GM23338 (cell line): ENCODE measurements at regions not wholly inside any gene's neighbourhood (a gene's known extent, or its start where the extent isn't known, plus 50 kb on each side); places are given as distances from the start of the nearest gene placed in this dataset.

Source experiments
- ATAC-seq: fragments of 200-7000 bp; cut with Tn5 transposase; 3 replicates; pipeline ENCODE4 v1.9.1; 2020
- DNase-seq: peaks from one replicate; pipeline ENCODE4 v3.0.0-alpha.2; 2015; ENCODE audit warnings: low spot score
- H2AFZ ChIP-seq: fragments of 200-600 bp; sonication (generic); 2 replicates; pipeline ENCODE4 v1.8.0; 2016; ENCODE audit warnings: antibody characterized with exemption, mild to moderate bottlenecking, moderate library complexity
- H3F3A ChIP-seq: fragments of 200-600 bp; sonication (generic); replicated peaks from 2 replicates; pipeline ENCODE4 v1.8.0; 2017; ENCODE audit warnings: antibody characterized with exemption, mixed run types, low read depth
- H3K27ac ChIP-seq: fragments of 200-600 bp; sonication (generic); 2 replicates; pipeline ENCODE4 v1.6.1; 2016; ENCODE audit warnings: low read depth
- H3K27me3 ChIP-seq: fragments of 200-600 bp; sonication (generic); 2 replicates; pipeline ENCODE4 v1.8.0; 2016; ENCODE audit warnings: mild to moderate bottlenecking, mixed run types, moderate library complexity; ENCODE audit not compliant: insufficient read depth
- H3K36me3 ChIP-seq: fragments of 200-600 bp; sonication (generic); 2 replicates; pipeline ENCODE4 v1.8.0; 2016; ENCODE audit warnings: mild to moderate bottlenecking; ENCODE audit not compliant: insufficient read depth
- H3K4me1 ChIP-seq: fragments of 200-600 bp; sonication (generic); 2 replicates; pipeline ENCODE4 v1.8.0; 2016; ENCODE audit warnings: mild to moderate bottlenecking, moderate library complexity; ENCODE audit not compliant: insufficient read depth
- H3K4me2 ChIP-seq: fragments of 200-600 bp; sonication (generic); 2 replicates; pipeline ENCODE4 v1.7.1; 2017; ENCODE audit warnings: mixed run types
- H3K4me3 ChIP-seq: fragments of 200-600 bp; sonication (generic); 2 replicates; pipeline ENCODE4 v1.6.1; 2016; ENCODE audit warnings: mixed run types
- H3K79me2 ChIP-seq: fragments of 200-600 bp; sonication (generic); replicated peaks from 2 replicates; pipeline ENCODE4 v1.8.0; 2017; ENCODE audit warnings: mild to moderate bottlenecking; ENCODE audit not compliant: insufficient read depth
- H3K9me2 ChIP-seq: fragments of 200-600 bp; sonication (generic); 2 replicates; pipeline ENCODE4 v1.8.0; 2017; ENCODE audit not compliant: insufficient read depth
- H4K20me1 ChIP-seq: fragments of 200-600 bp; sonication (generic); replicated peaks from 2 replicates; pipeline ENCODE4 v1.8.0; 2017; ENCODE audit warnings: mild to moderate bottlenecking; ENCODE audit not compliant: insufficient read depth
- H3K27ac Mint-ChIP-seq: 2 replicates; pipeline ENCODE4 v1.8.0; 2020; ENCODE audit warnings: inconsistent platforms, mild to moderate bottlenecking, moderate library complexity, mixed read lengths
- H3K27me3 Mint-ChIP-seq: 3 replicates; pipeline ENCODE4 v1.8.0; 2022; ENCODE audit warnings: low read depth, mild to moderate bottlenecking, moderate library complexity, mixed read lengths, inconsistent platforms; ENCODE audit not compliant: insufficient read depth, poor library complexity
- H3K36me3 Mint-ChIP-seq: 3 replicates; pipeline ENCODE4 v1.8.0; 2021; ENCODE audit warnings: low read depth, mild to moderate bottlenecking, inconsistent platforms, moderate library complexity, mixed read lengths
- H3K4me1 Mint-ChIP-seq: 3 replicates; pipeline ENCODE4 v1.8.0; 2020; ENCODE audit warnings: mild to moderate bottlenecking, inconsistent platforms, mixed read lengths
- H3K4me3 Mint-ChIP-seq: 3 replicates; pipeline ENCODE4 v1.8.0; 2021; ENCODE audit warnings: moderate library complexity, mild to moderate bottlenecking, inconsistent platforms, mixed read lengths
- H3K9me3 Mint-ChIP-seq: 3 replicates; pipeline ENCODE4 v1.8.0; 2020; ENCODE audit warnings: moderate library complexity, mild to moderate bottlenecking, inconsistent platforms, mixed read lengths
- EZH2 ChIP-seq: fragments of 200-600 bp; sonication (generic); IDR thresholded peaks from one replicate; pipeline ENCODE4 v1.8.0; 2017; ENCODE audit warnings: antibody characterized with exemption, mild to moderate bottlenecking, low read depth; ENCODE audit not compliant: unreplicated experiment
- EZH2phosphoT487 ChIP-seq: fragments of 200-600 bp; sonication (generic); IDR thresholded peaks from one replicate; pipeline ENCODE4 v1.8.1; 2018; ENCODE audit warnings: antibody characterized with exemption; ENCODE audit not compliant: unreplicated experiment
- JUNB ChIP-seq: IDR thresholded peaks from one replicate; pipeline ENCODE4 v1.6.1; 2016; ENCODE audit warnings: antibody characterized with exemption; ENCODE audit not compliant: unreplicated experiment
- NANOG ChIP-seq: IDR thresholded peaks from 2 replicates; pipeline ENCODE4 v1.6.1; 2016; ENCODE audit warnings: antibody characterized with exemption, borderline replicate concordance
- POLR2AphosphoS5 ChIP-seq: IDR thresholded peaks from 2 replicates; pipeline ENCODE4 v1.6.1; 2016; ENCODE audit warnings: antibody characterized with exemption, low read depth
- STAT1 ChIP-seq: IDR thresholded peaks from one replicate; pipeline ENCODE4 v1.6.1; 2016; ENCODE audit warnings: antibody characterized with exemption; ENCODE audit not compliant: unreplicated experiment
- ZNF114 ChIP-seq: fragments of 250-450 bp; sonication (Bioruptor Pico); IDR thresholded peaks from 2 replicates; pipeline ENCODE4 v1.5.0; 2020; ENCODE audit warnings: mild to moderate bottlenecking, moderate library complexity
- ZNF331 ChIP-seq: fragments of 250-450 bp; sonication (Bioruptor Pico); IDR thresholded peaks from 2 replicates; pipeline ENCODE4 v1.5.0; 2020; ENCODE audit warnings: low read depth, mild to moderate bottlenecking, moderate library complexity
- TF ChIP-seq, protein P1 (sequence below): IDR thresholded peaks from 2 replicates; pipeline ENCODE4 v1.6.1; 2016; ENCODE audit warnings: antibody characterized with exemption
- TF ChIP-seq, protein P2 (sequence below): IDR thresholded peaks from one replicate; pipeline ENCODE4 v1.6.1; 2018; ENCODE audit warnings: antibody characterized with exemption; ENCODE audit not compliant: unreplicated experiment

DNA sequence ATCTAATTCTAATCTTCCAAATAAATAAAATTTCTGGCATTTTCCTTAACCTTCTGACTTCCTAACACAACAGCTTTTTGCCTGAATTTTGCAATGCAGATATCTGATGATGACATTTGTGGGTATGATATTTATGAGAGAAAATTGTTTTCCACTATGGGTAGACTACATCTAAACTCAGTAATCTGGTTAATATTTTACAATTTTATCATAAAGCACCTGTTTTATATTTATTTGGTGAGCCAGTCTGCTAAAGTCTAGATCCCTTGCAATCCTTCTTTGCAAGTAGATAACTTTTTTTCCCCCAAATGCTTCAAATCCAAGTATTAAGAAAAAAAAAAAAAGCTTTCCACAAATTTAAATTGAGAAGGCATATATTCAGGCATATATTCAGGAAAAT is 246.2 kb upstream of the DAB2 start:
- Histone ChIP-seq H3K9me2 (peaks cover 4% of the 10 kb centered on the region; the same call in 1 of the 2 replicates), H3K79me2 (no peaks in the 10 kb centered on the region), H3K27ac (no peak overlapping the region), H3K4me3 (no peak overlapping the region), H3K4me2 (no peak overlapping the region), H3K36me3 (no peaks in the 10 kb centered on the region), H3K4me1 (no peaks in the 10 kb centered on the region), H4K20me1 (no peaks in the 10 kb centered on the region), H3K27me3 (no peaks in the 10 kb centered on the region), H3F3A (no peaks in the 10 kb centered on the region), H2AFZ (no peak overlapping the region)
- no peak for ATAC-seq
- Mint-ChIP-seq H3K9me3 (no peaks in the 10 kb centered on the region), H3K27ac (no peak overlapping the region), H3K27me3 (no peaks in the 10 kb centered on the region), H3K36me3 (no peaks in the 10 kb centered on the region), H3K4me1 (peaks cover 10% of the 10 kb centered on the region), H3K4me3 (no peak overlapping the region)
- TF ChIP-seq EZH2 (no peak), JUNB (no peak), EZH2phosphoT487 (no peak), POLR2AphosphoS5 (no peak), ZNF114 (CRISPR knock-in tag) (no peak), STAT1 (no peak), ZNF331 (CRISPR knock-in tag) (no peak), NANOG (no peak)
- TF ChIP-seq, protein P1, sequence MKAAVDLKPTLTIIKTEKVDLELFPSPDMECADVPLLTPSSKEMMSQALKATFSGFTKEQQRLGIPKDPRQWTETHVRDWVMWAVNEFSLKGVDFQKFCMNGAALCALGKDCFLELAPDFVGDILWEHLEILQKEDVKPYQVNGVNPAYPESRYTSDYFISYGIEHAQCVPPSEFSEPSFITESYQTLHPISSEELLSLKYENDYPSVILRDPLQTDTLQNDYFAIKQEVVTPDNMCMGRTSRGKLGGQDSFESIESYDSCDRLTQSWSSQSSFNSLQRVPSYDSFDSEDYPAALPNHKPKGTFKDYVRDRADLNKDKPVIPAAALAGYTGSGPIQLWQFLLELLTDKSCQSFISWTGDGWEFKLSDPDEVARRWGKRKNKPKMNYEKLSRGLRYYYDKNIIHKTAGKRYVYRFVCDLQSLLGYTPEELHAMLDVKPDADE = no peak
- TF ChIP-seq, protein P2, sequence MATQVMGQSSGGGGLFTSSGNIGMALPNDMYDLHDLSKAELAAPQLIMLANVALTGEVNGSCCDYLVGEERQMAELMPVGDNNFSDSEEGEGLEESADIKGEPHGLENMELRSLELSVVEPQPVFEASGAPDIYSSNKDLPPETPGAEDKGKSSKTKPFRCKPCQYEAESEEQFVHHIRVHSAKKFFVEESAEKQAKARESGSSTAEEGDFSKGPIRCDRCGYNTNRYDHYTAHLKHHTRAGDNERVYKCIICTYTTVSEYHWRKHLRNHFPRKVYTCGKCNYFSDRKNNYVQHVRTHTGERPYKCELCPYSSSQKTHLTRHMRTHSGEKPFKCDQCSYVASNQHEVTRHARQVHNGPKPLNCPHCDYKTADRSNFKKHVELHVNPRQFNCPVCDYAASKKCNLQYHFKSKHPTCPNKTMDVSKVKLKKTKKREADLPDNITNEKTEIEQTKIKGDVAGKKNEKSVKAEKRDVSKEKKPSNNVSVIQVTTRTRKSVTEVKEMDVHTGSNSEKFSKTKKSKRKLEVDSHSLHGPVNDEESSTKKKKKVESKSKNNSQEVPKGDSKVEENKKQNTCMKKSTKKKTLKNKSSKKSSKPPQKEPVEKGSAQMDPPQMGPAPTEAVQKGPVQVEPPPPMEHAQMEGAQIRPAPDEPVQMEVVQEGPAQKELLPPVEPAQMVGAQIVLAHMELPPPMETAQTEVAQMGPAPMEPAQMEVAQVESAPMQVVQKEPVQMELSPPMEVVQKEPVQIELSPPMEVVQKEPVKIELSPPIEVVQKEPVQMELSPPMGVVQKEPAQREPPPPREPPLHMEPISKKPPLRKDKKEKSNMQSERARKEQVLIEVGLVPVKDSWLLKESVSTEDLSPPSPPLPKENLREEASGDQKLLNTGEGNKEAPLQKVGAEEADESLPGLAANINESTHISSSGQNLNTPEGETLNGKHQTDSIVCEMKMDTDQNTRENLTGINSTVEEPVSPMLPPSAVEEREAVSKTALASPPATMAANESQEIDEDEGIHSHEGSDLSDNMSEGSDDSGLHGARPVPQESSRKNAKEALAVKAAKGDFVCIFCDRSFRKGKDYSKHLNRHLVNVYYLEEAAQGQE = no peak
- no peak for DNase-seq

DNA sequence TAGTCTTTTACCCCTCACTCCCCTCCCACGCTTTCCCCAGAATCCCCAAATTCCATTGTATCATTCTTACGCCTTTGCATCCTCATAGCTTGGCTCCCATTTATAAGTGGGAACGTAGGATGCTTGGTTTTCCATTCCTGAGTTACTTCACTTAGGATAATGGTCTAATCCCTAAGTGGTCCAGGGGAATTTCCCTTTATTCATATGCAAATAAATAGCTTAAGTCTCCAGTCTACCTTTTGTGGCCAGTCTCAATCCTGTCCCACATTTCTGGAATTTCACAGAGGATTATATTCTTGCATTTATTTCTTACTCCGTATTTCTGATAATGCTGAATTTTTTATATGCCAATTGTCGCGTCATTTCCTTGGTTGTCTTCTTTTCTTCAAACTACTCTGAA is 245.6 kb upstream of the DAB2 start:
- Histone ChIP-seq H3K27me3 (no peaks in the 10 kb centered on the region), H3K4me1 (no peaks in the 10 kb centered on the region), H3K27ac (no peak overlapping the region), H4K20me1 (no peaks in the 10 kb centered on the region), H3K4me3 (no peak overlapping the region), H3K9me2 (peaks cover 4% of the 10 kb centered on the region; the same call in 1 of the 2 replicates), H3K36me3 (no peaks in the 10 kb centered on the region), H2AFZ (no peak overlapping the region), H3F3A (no peaks in the 10 kb centered on the region), H3K79me2 (no peaks in the 10 kb centered on the region), H3K4me2 (no peak overlapping the region)
- Mint-ChIP-seq H3K36me3 (no peaks in the 10 kb centered on the region), H3K4me3 (no peak overlapping the region; the same call in 2 of the 3 replicates), H3K4me1 (peaks cover 10% of the 10 kb centered on the region), H3K27me3 (no peaks in the 10 kb centered on the region), H3K27ac (no peak overlapping the region), H3K9me3 (no peaks in the 10 kb centered on the region)
- DNase-seq (peak; percentile 70), ATAC-seq (peak; percentile 74)
- TF ChIP-seq JUNB (no peak), EZH2 (no peak), ZNF114 (CRISPR knock-in tag) (0 out of 2 replicates have a peak, but pooled peaks have one; percentile 28)
